ENCODE measurements at regions not wholly inside any gene's neighbourhood (a gene's known extent, or its start where the extent isn't known, plus 50 kb on each side); places are given as distances from the start of the nearest gene placed in this dataset.

- no peaks in the 10 kb centered on the region for H3K36me3 ChIP-seq (ENCODE audit: control insufficient read depth in 1 of 2, insufficient read depth in 2 of 2, low read length in 2 of 2)
- POLR2A ChIA-PET: no interaction called here
- no TSS peak for BruUV-seq (replicated peaks)
- TF ChIP-seq POLR2A (IDR thresholded peaks at IDR 0.05; ENCODE audit: borderline replicate concordance, extremely low read depth, insufficient read depth, insufficient read length) (no peak), SP1 (IDR thresholded peaks at IDR 0.05; ENCODE audit: low read depth) (no peak), YY1 (IDR thresholded peaks at IDR 0.05; ENCODE audit: extremely low read depth, insufficient replicate concordance, low read depth, low read length) (no peak), RAD21 (IDR thresholded peaks at IDR 0.05; ENCODE audit: low read depth) (no peak), SRF (IDR thresholded peaks at IDR 0.05; ENCODE audit: low read depth) (no peak), EZH2 (IDR thresholded peaks at IDR 0.05) (no peak), CEBPB (IDR thresholded peaks at IDR 0.05; ENCODE audit: low read depth) (no peak), EZH2phosphoT487 (IDR thresholded peaks at IDR 0.05; ENCODE audit: borderline replicate concordance) (no peak), ZFX (IDR thresholded peaks at IDR 0.05) (no peak), ATF3 (IDR thresholded peaks at IDR 0.05) (no peak), JUND (IDR thresholded peaks at IDR 0.05) (no peak), ELF1 (IDR thresholded peaks at IDR 0.05; ENCODE audit: borderline replicate concordance, low read depth) (no peak), CTCF (IDR thresholded peaks at IDR 0.05 in 2 of 3, conservative IDR thresholded peaks at IDR 0.05 in 1 of 3; ENCODE audit: borderline replicate concordance in 1 of 3, insufficient read depth in 1 of 3, low read depth in 2 of 3, low read length in 2 of 3) (no peak), FOSL1 (IDR thresholded peaks at IDR 0.05; ENCODE audit: low read depth) (no peak), EGR1 (IDR thresholded peaks at IDR 0.05; ENCODE audit: low read depth) (no peak), MAX (IDR thresholded peaks at IDR 0.05) (no peak), TCF7L2 (IDR thresholded peaks at IDR 0.05; ENCODE audit: borderline replicate concordance, extremely low read depth, insufficient read depth, insufficient read length) (no peak), POLR2AphosphoS5 (IDR thresholded peaks at IDR 0.05; ENCODE audit: low read depth, low read length) (no peak)
- no peaks in the 10 kb centered on the region for H3K4me1 ChIP-seq (ENCODE audit: control insufficient read depth in 1 of 2, insufficient read depth in 2 of 2, low read length in 2 of 2)
- RAD21 ChIA-PET (ENCODE audit: low non-redundant PET in 1 of 2, low total read pairs in 2 of 2, uncharacterized antibody in 2 of 2, unreplicated experiment in 2 of 2): no interaction called here
- H4K20me1 ChIP-seq (ENCODE audit: insufficient read depth): no peaks in the 10 kb centered on the region
- H3K4me3 ChIP-seq (replicated peaks in 1 of 2; ENCODE audit: low read depth in 1 of 2, low read length in 2 of 2): no peak overlapping the region
- no peaks in the 10 kb centered on the region for H3K27me3 ChIP-seq (ENCODE audit: insufficient read depth, low read length)
- H2AFZ ChIP-seq (ENCODE audit: low read depth, low read length, poor library complexity, severe bottlenecking): no peak overlapping the region
- no peak overlapping the region for H3K4me2 ChIP-seq (ENCODE audit: low read length)
- no peak overlapping the region for H3K27ac ChIP-seq (ENCODE audit: low read depth, low read length)
- DNase-seq (ENCODE audit: low read depth, low spot score) (no peak), ATAC-seq (no peak)
- H3K9ac ChIP-seq (ENCODE audit: low read length): no peak overlapping the region
- CTCF ChIA-PET: no interaction called here
- intact Hi-C loops (cut with micrococcal nuclease): no loop called here
- peaks cover 5 to 15% of the 10 kb centered on the region in 2 experiments; a peak in 2 of 4 replicates for H3K9me3 ChIP-seq (ENCODE audit: control insufficient read depth in 1 of 2, insufficient read depth in 1 of 2, low read depth in 1 of 2, low read length in 2 of 2)
- H3K79me2 ChIP-seq (ENCODE audit: insufficient read depth, low read length): no peaks in the 10 kb centered on the region
- no peaks in the 10 kb centered on the region for H3K9me2 ChIP-seq (ENCODE audit: insufficient read depth)
Observed at GRCh38 chr7:49418963-49419362, 354.5 kb upstream of the VWC2 start.
